NCI-H82 (cell line): ENCODE measurements at regions not wholly inside any gene's neighbourhood (a gene's known extent, or its start where the extent isn't known, plus 50 kb on each side); places are given as distances from the start of the nearest gene placed in this dataset.
"Not testable (repeated sequence)": the region's sequence is repeated elsewhere in the genome, so short reads cannot be mapped to it uniquely, and the experiment has no call there.

Experiments
- DNase-seq: peaks from one replicate; lab custom pipeline; 2025; lab: John Stamatoyannopoulos, UW

- no peak for DNase-seq
These were observed 146.6 kb upstream of the DGKB start for GRCh38 chr7:15049157-15049556.

- no peak for DNase-seq
These were observed 144.3 kb upstream of the DGKB start for GRCh38 chr7:15046861-15047260.

- DNase-seq = peak; percentile 18
These were observed 141.4 kb upstream of the DGKB start for GRCh38 chr7:15043931-15044330.

- no peak for DNase-seq
These were observed 139.9 kb upstream of the DGKB start for GRCh38 chr7:15042285-15043065.

- DNase-seq = no peak
These were observed 138.7 kb upstream of the DGKB start for GRCh38 chr7:15041226-15041625.

DNA sequence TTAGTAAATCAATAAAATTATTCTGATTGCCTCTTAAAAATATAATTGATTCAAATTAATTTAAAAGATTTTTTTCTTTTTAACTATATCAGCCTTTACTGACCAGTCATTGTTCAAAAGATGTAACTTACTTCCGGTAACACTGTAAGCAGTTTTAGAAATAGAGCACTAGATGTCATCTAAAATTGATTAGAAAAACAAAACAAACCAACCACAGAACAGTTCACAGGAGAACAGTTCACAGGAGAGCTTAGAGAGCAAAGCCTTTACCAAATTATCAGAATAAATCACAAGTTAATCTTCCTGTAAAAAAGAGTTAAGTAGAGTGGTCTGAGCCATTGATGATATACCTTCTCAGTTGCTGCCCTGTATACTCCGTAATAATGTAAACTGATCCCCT, 133.3 kb upstream of the DGKB start:
- no peak for DNase-seq

- peak; percentile 25 for DNase-seq
These were observed 130.5 kb upstream of the DGKB start for GRCh38 chr7:15033039-15033438.

- no peak for DNase-seq
These were observed 116.4 kb upstream of the DGKB start for GRCh38 chr7:15018981-15019380.

DNA sequence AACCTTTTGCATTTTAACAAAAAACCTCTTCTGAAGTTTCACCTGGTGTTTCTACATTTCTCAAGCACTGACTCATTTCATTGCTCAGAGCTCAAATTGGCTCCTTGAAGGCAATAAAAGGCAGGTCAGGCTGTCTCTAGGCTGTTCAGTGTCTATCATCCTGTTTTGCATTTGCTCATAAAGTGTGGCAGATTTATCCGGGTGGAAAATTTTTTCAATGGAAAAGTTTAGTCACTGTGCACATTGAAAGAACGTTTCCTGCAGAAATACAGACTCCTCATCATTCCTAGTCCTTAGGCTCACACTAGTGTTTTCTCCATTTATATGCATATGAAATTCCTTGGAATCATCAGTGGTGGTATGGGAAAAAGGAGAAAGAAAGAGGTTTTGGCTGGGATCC, 114.2 kb upstream of the DGKB start:
- DNase-seq = no peak

GRCh38 chr7:15016315-15016667, 113.7 kb upstream of the DGKB start:
- DNase-seq = no peak

DNA sequence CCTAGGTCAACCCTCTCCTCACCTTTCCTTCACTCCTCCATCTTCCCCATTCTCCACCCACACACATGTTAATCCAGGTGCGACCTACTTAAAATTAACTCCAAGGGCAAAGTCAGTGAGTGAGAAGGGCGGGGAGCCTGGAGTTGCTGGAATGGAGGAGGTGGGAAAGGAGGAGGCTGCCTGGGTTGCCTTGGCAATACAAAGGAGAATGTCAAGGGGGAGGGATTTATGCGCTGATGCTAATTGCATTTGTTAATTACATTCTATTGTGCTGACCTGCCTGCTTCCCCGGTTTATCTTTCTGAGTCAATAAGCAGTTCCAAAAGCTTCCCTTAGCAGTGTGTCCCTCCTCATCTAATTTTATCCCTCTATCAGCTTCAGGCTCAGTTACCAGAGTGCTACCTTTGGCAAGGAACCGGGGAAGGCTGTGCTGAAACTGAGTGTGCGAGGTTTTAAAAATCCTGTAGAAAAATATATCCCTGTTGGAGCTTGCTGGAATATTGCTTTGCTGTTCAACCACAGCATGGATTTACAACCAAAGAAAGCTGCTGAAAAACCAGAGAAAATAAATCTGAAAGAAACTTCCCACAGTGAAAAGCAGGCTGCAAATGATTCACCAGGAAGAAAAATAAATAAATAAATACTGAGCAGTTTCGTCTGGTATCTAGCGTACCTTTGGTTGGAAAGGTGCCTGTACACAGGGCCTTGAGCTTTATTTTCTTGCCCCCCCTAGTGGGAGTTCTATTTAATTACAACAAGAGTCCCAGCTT, 113.2 kb upstream of the DGKB start:
- peak; percentile 93 for DNase-seq

DNA sequence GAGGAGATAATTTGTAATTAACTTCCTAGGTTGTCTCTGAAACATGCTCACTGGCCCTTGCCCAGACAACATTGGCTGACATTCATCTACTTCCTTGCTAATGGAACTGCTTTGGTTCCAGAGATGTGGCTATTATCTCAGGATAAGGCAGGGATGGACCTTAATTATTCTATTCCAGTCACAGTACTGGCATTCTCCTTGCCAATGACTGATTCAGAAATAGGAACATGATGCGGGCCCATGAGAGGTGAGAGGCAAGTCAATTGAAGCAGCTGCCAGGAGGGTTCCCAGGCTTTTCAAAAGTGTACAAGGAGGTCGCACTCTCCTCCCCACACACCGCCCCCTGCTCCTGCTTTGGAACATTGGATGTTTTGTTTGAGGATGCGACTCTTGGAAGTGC, 109.6 kb upstream of the DGKB start:
- no peak for DNase-seq

- no peak for DNase-seq
These were observed 108.7 kb upstream of the DGKB start for GRCh38 chr7:15011289-15011688.

DNA sequence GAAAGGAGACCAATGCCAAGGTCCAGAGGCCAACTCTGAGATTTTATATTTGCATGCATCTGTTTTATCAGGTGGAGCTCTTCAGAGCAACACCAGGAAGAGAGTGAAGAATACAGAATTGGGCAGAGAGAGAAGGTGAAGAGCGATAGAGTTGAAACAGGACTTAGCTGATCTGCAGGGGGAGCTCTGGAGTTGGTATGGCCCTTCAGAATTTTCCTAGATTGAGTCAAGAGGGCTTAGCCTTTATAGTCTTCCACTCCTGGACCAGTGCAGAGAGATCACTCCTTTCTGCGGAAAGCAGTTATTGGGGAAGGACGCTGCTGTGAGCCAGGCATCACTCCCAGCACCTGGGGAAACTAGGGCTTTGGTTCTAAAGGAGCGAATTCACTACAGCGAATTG, 105.0 kb upstream of the DGKB start:
- DNase-seq = peak; percentile 67

- peak; percentile 52 for DNase-seq
These were observed 103.1 kb upstream of the DGKB start for GRCh38 chr7:15005672-15006071.

GRCh38 chr7:15000157-15000556, 97.6 kb upstream of the DGKB start:
- DNase-seq = no peak

GRCh38 chr7:14999331-14999730, 96.8 kb upstream of the DGKB start:
- no peak for DNase-seq

DNA sequence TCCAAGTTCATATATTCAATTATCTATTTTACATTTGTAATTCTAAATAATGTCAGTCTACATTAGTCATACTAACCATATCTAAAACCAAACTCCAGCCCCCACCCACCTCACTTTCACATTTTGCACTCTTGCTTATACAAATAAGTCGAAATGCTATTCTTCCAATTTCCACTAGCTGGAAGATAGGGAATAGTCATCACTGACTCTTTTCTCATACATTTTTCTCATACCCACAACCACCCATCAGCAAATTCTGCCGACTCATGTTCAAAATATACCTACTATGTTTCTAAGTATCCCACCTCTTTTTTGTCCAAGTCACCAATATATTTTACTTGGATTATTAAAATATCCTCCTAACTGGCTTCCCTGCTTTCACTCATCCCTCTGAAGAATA, 93.2 kb upstream of the DGKB start:
- no peak for DNase-seq

DNA sequence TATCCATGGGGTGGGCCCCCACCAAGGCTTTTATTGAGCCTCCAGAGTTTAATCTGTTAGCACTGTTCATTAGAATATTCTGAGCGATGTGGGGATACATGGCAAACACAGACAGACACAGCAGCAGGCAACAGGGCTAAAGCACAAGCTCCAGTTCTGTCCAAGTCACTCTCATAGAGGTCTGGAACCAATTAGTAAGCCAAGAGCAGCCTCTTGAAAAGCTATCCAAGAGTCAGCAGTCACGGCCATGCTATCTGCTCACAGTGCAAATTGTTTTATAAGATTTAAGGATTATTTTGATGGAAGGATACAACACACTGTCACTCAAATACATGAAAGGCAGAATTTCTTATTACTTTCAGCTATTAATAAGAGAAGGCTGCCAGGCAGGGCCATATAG, 86.4 kb upstream of the DGKB start:
- peak; percentile 58 for DNase-seq

- DNase-seq = no peak
These were observed 76.1 kb upstream of the DGKB start for GRCh38 chr7:14978687-14979086.

- no peak for DNase-seq
These were observed 72.1 kb upstream of the DGKB start for GRCh38 chr7:14974688-14975087.

GRCh38 chr7:14973712-14974428, 71.3 kb upstream of the DGKB start:
- DNase-seq = no peak

- DNase-seq = not testable (repeated sequence)
These were observed 69.1 kb upstream of the DGKB start for GRCh38 chr7:14971678-14972077.
